HL-60 (cell line): ENCODE measurements at regions not wholly inside any gene's neighbourhood (a gene's known extent, or its start where the extent isn't known, plus 50 kb on each side); places are given as distances from the start of the nearest gene placed in this dataset.

ENCODE experiments used
- DNase-seq, 2 experiments: peaks; one replicate each; pipeline ENCODE4 v3.0.0-alpha.2; 2010 to 2020; ENCODE audit warnings: low read depth in 1 of 2, low spot score in 1 of 2
- H3K27ac ChIP-seq: fragments of 250-450 bp; sonication (Bioruptor Pico); replicated peaks from 2 replicates; pipeline ENCODE4 v1.5.1; 2020; ENCODE audit warnings: mild to moderate bottlenecking, moderate library complexity
- H3K27me3 ChIP-seq: fragments of 250-450 bp; sonication (Bioruptor Pico); 2 replicates; pipeline ENCODE4 v1.5.1; 2021; ENCODE audit warnings: mild to moderate bottlenecking, moderate library complexity; ENCODE audit not compliant: insufficient read depth, poor library complexity, severe bottlenecking
- H3K4me3 ChIP-seq: replicated peaks from 2 replicates; pipeline ENCODE4 v1.5.1; 2011; ENCODE audit warnings: mild to moderate bottlenecking, control low read depth, low read length; ENCODE audit not compliant: insufficient read depth
- GABPA ChIP-seq: IDR thresholded peaks from 2 replicates; pipeline ENCODE4 v1.6.1; 2012; ENCODE audit warnings: low read depth
- POLR2AphosphoS5 ChIP-seq: IDR thresholded peaks from 2 replicates; pipeline ENCODE4 v1.6.1; 2012; ENCODE audit warnings: low read depth
- REST ChIP-seq: IDR thresholded peaks from 2 replicates; pipeline ENCODE4 v1.6.1; 2012; ENCODE audit warnings: low read depth; ENCODE audit not compliant: insufficient replicate concordance
- SPI1 ChIP-seq: IDR thresholded peaks from 2 replicates; pipeline ENCODE4 v1.6.1; 2012; ENCODE audit warnings: low read depth, mild to moderate bottlenecking, borderline replicate concordance
- TF ChIP-seq, protein P1 (sequence below): IDR thresholded peaks from one replicate; pipeline ENCODE4 v1.5.1; 2011; ENCODE audit warnings: low read length, control low read depth, inconsistent platforms; ENCODE audit not compliant: insufficient read depth

- TF ChIP-seq, protein P1, sequence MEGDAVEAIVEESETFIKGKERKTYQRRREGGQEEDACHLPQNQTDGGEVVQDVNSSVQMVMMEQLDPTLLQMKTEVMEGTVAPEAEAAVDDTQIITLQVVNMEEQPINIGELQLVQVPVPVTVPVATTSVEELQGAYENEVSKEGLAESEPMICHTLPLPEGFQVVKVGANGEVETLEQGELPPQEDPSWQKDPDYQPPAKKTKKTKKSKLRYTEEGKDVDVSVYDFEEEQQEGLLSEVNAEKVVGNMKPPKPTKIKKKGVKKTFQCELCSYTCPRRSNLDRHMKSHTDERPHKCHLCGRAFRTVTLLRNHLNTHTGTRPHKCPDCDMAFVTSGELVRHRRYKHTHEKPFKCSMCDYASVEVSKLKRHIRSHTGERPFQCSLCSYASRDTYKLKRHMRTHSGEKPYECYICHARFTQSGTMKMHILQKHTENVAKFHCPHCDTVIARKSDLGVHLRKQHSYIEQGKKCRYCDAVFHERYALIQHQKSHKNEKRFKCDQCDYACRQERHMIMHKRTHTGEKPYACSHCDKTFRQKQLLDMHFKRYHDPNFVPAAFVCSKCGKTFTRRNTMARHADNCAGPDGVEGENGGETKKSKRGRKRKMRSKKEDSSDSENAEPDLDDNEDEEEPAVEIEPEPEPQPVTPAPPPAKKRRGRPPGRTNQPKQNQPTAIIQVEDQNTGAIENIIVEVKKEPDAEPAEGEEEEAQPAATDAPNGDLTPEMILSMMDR, result no peak
- TF ChIP-seq SPI1, result no peak
- no peak for TF ChIP-seq GABPA
- no peak for TF ChIP-seq POLR2AphosphoS5
- TF ChIP-seq REST, result no peak
- no peak for DNase-seq
- Histone ChIP-seq H3K27me3 (no peaks in the 10 kb centered on the region), H3K27ac (no peak overlapping the region), H3K4me3 (no peak overlapping the region)
These were observed 105.5 kb downstream of the TDRD15 start for GRCh38 chr2:21229302-21229701.

GRCh38 chr2:21230140-21230539 is 106.4 kb downstream of the TDRD15 start:
- Histone ChIP-seq H3K27ac (no peak overlapping the region), H3K4me3 (no peak overlapping the region), H3K27me3 (no peaks in the 10 kb centered on the region)
- TF ChIP-seq SPI1, result no peak
- TF ChIP-seq GABPA, result no peak
- TF ChIP-seq, protein P1, result no peak
- no peak for TF ChIP-seq REST
- no peak for TF ChIP-seq POLR2AphosphoS5
- DNase-seq, result no peak

DNA sequence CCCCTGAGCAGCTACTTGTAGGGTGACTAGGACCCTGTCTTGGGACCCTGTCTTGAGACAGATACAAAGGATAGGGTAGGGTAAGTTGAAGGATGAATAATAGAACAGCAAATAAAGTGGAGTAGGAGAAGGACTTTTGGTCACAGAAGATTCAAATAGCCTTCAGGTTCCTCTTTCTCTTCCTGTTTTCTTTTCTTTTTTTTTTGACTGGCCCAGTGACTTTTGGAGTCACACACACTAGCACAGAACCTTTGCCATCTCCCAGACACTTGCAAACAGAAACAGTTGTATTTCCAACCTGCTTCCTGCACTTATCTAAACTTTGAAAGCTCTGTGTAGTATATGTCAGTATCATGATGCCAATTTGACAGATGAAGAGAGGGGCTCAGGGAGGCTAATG is 108.2 kb downstream of the TDRD15 start:
- Histone ChIP-seq H3K4me3 (no peak overlapping the region), H3K27ac (no peak overlapping the region), H3K27me3 (no peaks in the 10 kb centered on the region)
- no peak for DNase-seq
- no peak for TF ChIP-seq SPI1
- TF ChIP-seq, protein P1, result no peak
- TF ChIP-seq POLR2AphosphoS5, result no peak
- TF ChIP-seq REST, result no peak
- TF ChIP-seq GABPA, result no peak
